ENCODE measurements at regions not wholly inside any gene's neighbourhood (a gene's known extent, or its start where the extent isn't known, plus 50 kb on each side); places are given as distances from the start of the nearest gene placed in this dataset.
A peak's percentile ranks its signal among the peaks of the same experiment; 100 is the strongest.
"Not testable (repeated sequence)": the region's sequence is repeated elsewhere in the genome, so short reads cannot be mapped to it uniquely, and the experiment has no call there.

- H3K36me3 ChIP-seq, result peaks cover 0 to 3% (median 0%) of the 10 kb centered on the region in 11 experiments; a peak in 2 of 22 replicates
- H3K4me3 ChIP-seq, result no peak overlapping the region
- H3K27ac ChIP-seq, result no peak overlapping the region
- TF ChIP-seq Cebpa-rat (IDR thresholded peaks at IDR 0.05), result no peak
- H3K9ac ChIP-seq, result no peak overlapping the region
- H3K4me2 ChIP-seq, result no peak overlapping the region
- peaks cover 14 to 18% (median 17%) of the 10 kb centered on the region in 11 experiments for H3K9me3 ChIP-seq (replicated peaks in 1 of 11)
- no peaks in the 10 kb centered on the region for H3K4me1 ChIP-seq
- no peaks in the 10 kb centered on the region for H4K20me1 ChIP-seq
- H3K27me3 ChIP-seq, result no peaks in the 10 kb centered on the region
These were observed 200.7 kb upstream of the SLC38A2 start for GRCh38 chr12:46573347-46573658.

- no peaks in the 10 kb centered on the region for H3K4me1 ChIP-seq
- no peak overlapping the region for H3K27ac ChIP-seq
- H3K4me2 ChIP-seq, result no peak overlapping the region
These were observed 200.2 kb upstream of the SLC38A2 start for GRCh38 chr12:46572644-46573346.

GRCh38 chr12:46571608-46572007 lies 199.0 kb upstream of the SLC38A2 start:
- Histone ChIP-seq H3K9ac (no peak overlapping the region), H3K4me3 (no peak overlapping the region), H3K27me3 (no peaks in the 10 kb centered on the region)

More at GRCh38 chr12:46572644-46573346, 200.2 kb upstream of the SLC38A2 start:
- Histone ChIP-seq H3K36me3 (peaks cover 0 to 3% (median 0%) of the 10 kb centered on the region in 11 experiments; a peak in 2 of 22 replicates), H3K9ac (no peak overlapping the region), H3K27me3 (no peaks in the 10 kb centered on the region), H4K20me1 (no peaks in the 10 kb centered on the region), H3K9me3 (replicated peaks in 1 of 11) (peaks cover 19 to 24% (median 22%) of the 10 kb centered on the region in 11 experiments), H3K4me3 (no peak overlapping the region)
- TF ChIP-seq Cebpa-rat (IDR thresholded peaks at IDR 0.05), result no peak

GRCh38 chr12:46569826-46570439 lies 197.4 kb upstream of the SLC38A2 start:
- no peak for TF ChIP-seq Cebpa-rat (IDR thresholded peaks at IDR 0.05)
- peaks cover 32 to 50% (median 38%) of the 10 kb centered on the region in 11 experiments for H3K9me3 ChIP-seq (replicated peaks in 1 of 11)
- no peaks in the 10 kb centered on the region for H3K4me1 ChIP-seq
- no peaks in the 10 kb centered on the region for H3K27me3 ChIP-seq
- no peak overlapping the region for H3K9ac ChIP-seq
- H3K4me2 ChIP-seq, result no peak overlapping the region
- peaks cover 0 to 3% (median 0%) of the 10 kb centered on the region in 11 experiments; a peak in 2 of 22 replicates for H3K36me3 ChIP-seq
- H3K27ac ChIP-seq, result no peak overlapping the region
- H3K4me3 ChIP-seq, result no peak overlapping the region
- H4K20me1 ChIP-seq, result no peaks in the 10 kb centered on the region

More at GRCh38 chr12:46571608-46572007, 199.0 kb upstream of the SLC38A2 start:
- Histone ChIP-seq H4K20me1 (no peaks in the 10 kb centered on the region), H3K4me1 (no peaks in the 10 kb centered on the region), H3K36me3 (peaks cover 0 to 3% (median 0%) of the 10 kb centered on the region in 11 experiments; a peak in 2 of 22 replicates), H3K27ac (no peak overlapping the region), H3K9me3 (replicated peaks in 1 of 11) (peaks cover 28 to 35% (median 33%) of the 10 kb centered on the region in 11 experiments), H3K4me2 (no peak overlapping the region)
- TF ChIP-seq Cebpa-rat (IDR thresholded peaks at IDR 0.05), result no peak

GRCh38 chr12:46567667-46568066 lies 195.1 kb upstream of the SLC38A2 start:
- no peak overlapping the region for H3K4me2 ChIP-seq
- H3K4me1 ChIP-seq, result peaks cover 0 to 5% (median 4%) of the 10 kb centered on the region in 10 experiments; a peak in 14 of 20 replicates
- TF ChIP-seq Cebpa-rat (IDR thresholded peaks at IDR 0.05), result no peak
- H3K36me3 ChIP-seq, result peaks cover 0 to 3% (median 0%) of the 10 kb centered on the region in 11 experiments; a peak in 2 of 22 replicates
- H3K4me3 ChIP-seq, result no peak overlapping the region
- H3K9ac ChIP-seq, result no peak overlapping the region
- H3K27ac ChIP-seq, result no peak overlapping the region
- no peaks in the 10 kb centered on the region for H3K27me3 ChIP-seq
- no peaks in the 10 kb centered on the region for H4K20me1 ChIP-seq
- peaks cover 36 to 63% (median 46%) of the 10 kb centered on the region in 11 experiments for H3K9me3 ChIP-seq (replicated peaks in 1 of 11)

GRCh38 chr12:46562625-46563225 lies 190.2 kb upstream of the SLC38A2 start:
- no peak overlapping the region for H3K9ac ChIP-seq
- H3K36me3 ChIP-seq, result no peaks in the 10 kb centered on the region
- no peak overlapping the region for H3K4me3 ChIP-seq
- H3K9me3 ChIP-seq (replicated peaks in 1 of 11), result peaks cover 14 to 40% (median 23%) of the 10 kb centered on the region in 11 experiments
- peak in 6 of 11 experiments; percentile 40 to 68 (median 56); a peak in 6 of 22 replicates for TF ChIP-seq Cebpa-rat (IDR thresholded peaks at IDR 0.05)
- H4K20me1 ChIP-seq, result no peaks in the 10 kb centered on the region
- peaks cover 0 to 15% (median 10%) of the 10 kb centered on the region in 10 experiments; a peak in 14 of 20 replicates for H3K4me1 ChIP-seq
- H3K27me3 ChIP-seq, result no peaks in the 10 kb centered on the region
- peak overlapping the region in 8 of 11 experiments; percentile 17 to 76 (median 46); a peak in 15 of 22 replicates for H3K4me2 ChIP-seq
- H3K27ac ChIP-seq, result peak overlapping the region in 3 of 11 experiments; percentile 19 to 29 (median 20); a peak in 3 of 22 replicates

GRCh38 chr12:46561769-46562624 lies 189.4 kb upstream of the SLC38A2 start:
- Histone ChIP-seq H3K9me3 (replicated peaks in 1 of 11) (peaks cover 7 to 32% (median 16%) of the 10 kb centered on the region in 11 experiments; a peak in 20 of 22 replicates), H3K4me1 (peaks cover 0 to 15% (median 10%) of the 10 kb centered on the region in 10 experiments; a peak in 14 of 20 replicates), H3K27ac (peak overlapping the region in 2 of 11 experiments; percentile 20 to 29; a peak in 3 of 22 replicates), H3K4me2 (peak overlapping the region in 6 of 11 experiments; percentile 44 to 76 (median 48); a peak in 13 of 22 replicates)
- H3K4me3 ChIP-seq, H3K27me3 ChIP-seq, H4K20me1 ChIP-seq, H3K9ac ChIP-seq, H3K36me3 ChIP-seq: not testable (repeated sequence)

- no peak overlapping the region for H3K27ac ChIP-seq
- no peak for TF ChIP-seq Cebpa-rat (IDR thresholded peaks at IDR 0.05)
These were observed 188.3 kb upstream of the SLC38A2 start for GRCh38 chr12:46560874-46561273.

More at GRCh38 chr12:46560874-46561273, 188.3 kb upstream of the SLC38A2 start:
- Histone ChIP-seq H3K4me2 (no peak overlapping the region), H4K20me1 (no peaks in the 10 kb centered on the region), H3K4me1 (peaks cover 0 to 15% (median 10%) of the 10 kb centered on the region in 10 experiments; a peak in 14 of 20 replicates), H3K9ac (no peak overlapping the region), H3K9me3 (replicated peaks in 1 of 11) (peaks cover 5 to 23% (median 9%) of the 10 kb centered on the region in 11 experiments; a peak in 19 of 22 replicates), H3K36me3 (no peaks in the 10 kb centered on the region), H3K27me3 (no peaks in the 10 kb centered on the region), H3K4me3 (no peak overlapping the region)
